ENCODE measurements at regions not wholly inside any gene's neighbourhood (a gene's known extent, or its start where the extent isn't known, plus 50 kb on each side); places are given as distances from the start of the nearest gene placed in this dataset.

DNA sequence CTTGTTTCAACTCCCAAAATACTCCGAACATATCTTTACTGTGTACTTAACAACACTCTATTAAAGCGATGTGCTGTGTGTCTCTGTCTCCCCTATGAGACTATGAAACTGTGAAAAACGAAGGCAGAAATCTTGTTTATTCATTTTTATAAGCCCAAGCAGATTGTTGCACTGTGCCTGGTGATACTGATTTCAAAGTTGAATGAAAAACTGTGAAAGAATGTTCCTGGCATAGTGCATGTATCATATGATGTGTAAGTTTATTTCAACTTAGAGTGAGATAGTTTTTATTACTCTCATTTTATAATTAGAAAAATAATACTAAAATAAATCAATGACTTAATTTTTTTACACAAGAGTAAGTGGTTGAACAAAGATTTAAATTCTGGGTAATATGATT, 471.9 kb upstream of the PCDH15 start:
- Mint-ChIP-seq H3K36me3 (ENCODE audit: insufficient read depth) (no peaks in the 10 kb centered on the region), H3K4me1 (ENCODE audit: low read depth) (no peaks in the 10 kb centered on the region), H3K9me3 (peaks cover 3% of the 10 kb centered on the region), H3K4me3 (no peak overlapping the region), H3K27me3 (ENCODE audit: low read depth) (no peaks in the 10 kb centered on the region)
- ATAC-seq: no peak
- no peak for DNase-seq

DNA sequence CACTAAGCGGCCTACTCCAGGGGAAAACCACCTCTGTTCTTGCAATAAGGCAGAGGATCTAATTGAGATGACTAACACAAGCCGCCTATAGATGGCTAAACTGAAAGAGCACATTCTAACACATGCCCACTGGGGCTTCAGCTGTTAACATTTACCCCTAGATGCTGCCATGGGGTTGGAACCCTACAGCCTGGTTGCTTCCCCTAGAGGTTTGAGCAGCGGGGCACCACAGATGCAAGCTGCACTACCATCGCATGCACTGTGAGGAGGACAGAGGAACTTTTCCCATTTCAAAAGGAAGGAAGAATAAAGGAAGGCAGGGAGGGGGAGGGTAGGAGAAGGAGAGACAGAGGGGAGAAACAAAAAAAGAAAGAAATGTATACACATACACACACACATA, 465.8 kb upstream of the PCDH15 start:
- no peak for DNase-seq

DNA sequence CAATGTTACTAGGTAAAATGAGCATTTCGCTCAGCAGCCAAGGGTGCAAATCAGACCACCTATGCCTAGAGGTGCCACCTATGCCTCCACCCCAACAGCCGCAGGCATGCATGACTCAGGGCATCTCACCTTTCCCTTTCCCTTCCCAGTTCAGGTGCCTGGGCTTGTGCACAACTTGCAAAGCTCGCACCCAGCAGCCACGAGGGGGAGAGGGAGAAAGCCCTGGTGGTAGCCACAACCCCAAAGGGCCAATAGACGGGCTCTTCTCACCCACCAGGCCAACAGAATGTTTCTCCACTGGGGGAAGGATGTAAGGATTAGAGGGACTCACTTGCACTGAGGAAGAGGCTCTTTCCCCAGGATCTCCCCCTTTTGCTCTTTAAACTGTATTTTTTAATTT, 462.3 kb upstream of the PCDH15 start:
- Mint-ChIP-seq H3K9me3 (peaks cover 3% of the 10 kb centered on the region), H3K4me3 (no peak overlapping the region)
- ATAC-seq: no peak

More for the DNA sequence above, 465.8 kb upstream of the PCDH15 start:
- no peaks in the 10 kb centered on the region for H3K27me3 Mint-ChIP-seq (ENCODE audit: low read depth)
- H3K9me3 Mint-ChIP-seq: no peaks in the 10 kb centered on the region
- H3K4me3 Mint-ChIP-seq: no peak overlapping the region
- H3K4me1 Mint-ChIP-seq (ENCODE audit: low read depth): no peaks in the 10 kb centered on the region
- no peak for ATAC-seq
- no peaks in the 10 kb centered on the region for H3K36me3 Mint-ChIP-seq (ENCODE audit: insufficient read depth)

DNA sequence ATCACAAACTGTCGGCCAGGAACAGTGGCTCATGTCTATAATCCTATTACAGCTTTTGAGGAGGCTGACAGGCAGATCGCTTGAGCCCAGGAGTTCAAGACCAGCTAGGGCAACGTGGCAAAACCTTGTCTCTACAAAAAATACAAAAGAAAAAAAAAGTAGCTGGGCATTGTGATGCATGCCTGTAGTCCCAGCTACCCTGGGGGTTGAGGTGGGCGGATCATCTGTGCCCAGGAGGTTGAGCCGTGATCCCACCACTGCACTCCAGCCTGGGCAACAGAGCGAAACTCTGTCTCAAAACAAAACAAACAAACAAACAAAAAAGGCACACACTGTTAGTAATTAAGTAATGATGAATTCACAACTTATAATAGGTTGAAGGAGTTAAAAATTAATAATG, 441.5 kb upstream of the PCDH15 start:
- no peaks in the 10 kb centered on the region for H3K36me3 Mint-ChIP-seq (ENCODE audit: insufficient read depth)
- H3K4me1 Mint-ChIP-seq (ENCODE audit: low read depth): no peaks in the 10 kb centered on the region
- H3K4me3 Mint-ChIP-seq: no peak overlapping the region
- H3K9me3 Mint-ChIP-seq: peaks cover 9% of the 10 kb centered on the region
- no peak for DNase-seq
- no peak for ATAC-seq
- H3K27me3 Mint-ChIP-seq (ENCODE audit: low read depth): no peaks in the 10 kb centered on the region

More for the DNA sequence above, 462.3 kb upstream of the PCDH15 start:
- H3K4me1 Mint-ChIP-seq (ENCODE audit: low read depth): no peaks in the 10 kb centered on the region
- no peaks in the 10 kb centered on the region for H3K27me3 Mint-ChIP-seq (ENCODE audit: low read depth)
- no peaks in the 10 kb centered on the region for H3K36me3 Mint-ChIP-seq (ENCODE audit: insufficient read depth)
- no peak for DNase-seq

DNA sequence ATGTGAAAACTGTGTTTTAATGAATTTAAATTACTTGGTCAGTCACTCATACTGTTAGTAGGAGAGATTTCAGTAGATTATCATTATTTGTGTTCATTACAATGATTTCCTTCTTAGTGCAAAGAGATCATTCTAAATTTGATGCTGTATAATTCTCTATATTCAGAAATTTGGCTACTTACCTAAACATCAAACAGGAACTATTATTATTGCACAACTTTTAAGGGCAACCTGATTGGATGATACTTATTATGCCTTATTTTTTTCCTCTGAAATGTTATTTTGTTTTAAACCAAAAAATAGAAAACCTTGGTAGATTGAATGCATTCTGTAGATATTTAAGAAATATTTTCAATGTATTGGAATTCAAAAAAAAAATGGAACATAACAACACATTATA, 436.4 kb upstream of the PCDH15 start:
- no peaks in the 10 kb centered on the region for H3K27me3 Mint-ChIP-seq (ENCODE audit: low read depth)
- no peak for DNase-seq
- H3K4me1 Mint-ChIP-seq (ENCODE audit: low read depth): no peaks in the 10 kb centered on the region
- ATAC-seq: no peak
- peaks cover 8% of the 10 kb centered on the region for H3K9me3 Mint-ChIP-seq
- no peaks in the 10 kb centered on the region for H3K36me3 Mint-ChIP-seq (ENCODE audit: insufficient read depth)
- H3K4me3 Mint-ChIP-seq: no peak overlapping the region

DNA sequence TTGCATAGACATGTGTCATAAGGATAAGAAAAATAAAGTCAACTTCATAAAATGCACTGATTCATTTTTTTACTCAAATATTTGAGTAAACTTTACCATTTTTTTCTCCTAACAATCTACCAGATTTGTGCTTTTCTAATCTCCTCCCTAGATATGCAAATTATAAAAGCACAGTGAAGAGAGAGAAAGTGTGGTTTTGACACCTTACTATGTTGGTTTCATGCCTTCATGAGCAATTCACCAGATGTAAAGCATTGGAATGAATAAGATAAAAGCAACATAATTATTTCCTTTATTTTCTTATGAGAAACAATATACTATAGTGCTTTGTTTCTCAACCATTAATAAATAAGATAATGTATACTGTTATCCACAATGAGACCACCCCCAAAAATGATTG, 432.5 kb upstream of the PCDH15 start:
- no peak overlapping the region for H3K4me3 Mint-ChIP-seq
- DNase-seq (no peak), ATAC-seq (no peak)
- no peaks in the 10 kb centered on the region for H3K27me3 Mint-ChIP-seq (ENCODE audit: low read depth)
- no peaks in the 10 kb centered on the region for H3K4me1 Mint-ChIP-seq (ENCODE audit: low read depth)
- H3K9me3 Mint-ChIP-seq: peaks cover 4% of the 10 kb centered on the region
- no peaks in the 10 kb centered on the region for H3K36me3 Mint-ChIP-seq (ENCODE audit: insufficient read depth)

DNA sequence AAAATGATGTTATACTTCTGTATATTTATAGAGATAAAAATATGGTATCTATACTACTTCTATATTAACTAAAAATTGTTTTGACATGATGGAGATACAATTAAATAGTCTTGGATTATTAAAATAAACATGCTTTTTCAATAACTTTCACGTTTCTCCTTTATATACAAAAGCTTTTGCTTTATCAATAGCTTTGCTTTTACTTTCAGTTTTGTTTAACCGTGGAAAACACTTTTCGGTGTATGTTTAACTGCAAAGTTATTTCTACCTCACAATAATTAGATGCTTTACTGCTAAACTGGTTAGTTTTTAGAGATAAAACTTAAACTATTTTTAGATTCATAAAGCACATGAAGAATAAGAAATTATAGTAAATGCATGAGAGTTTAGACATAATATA, 432.1 kb upstream of the PCDH15 start:
- no peaks in the 10 kb centered on the region for H3K27me3 Mint-ChIP-seq (ENCODE audit: low read depth)
- DNase-seq: no peak
- H3K4me3 Mint-ChIP-seq: no peak overlapping the region
- H3K4me1 Mint-ChIP-seq (ENCODE audit: low read depth): no peaks in the 10 kb centered on the region
- no peaks in the 10 kb centered on the region for H3K36me3 Mint-ChIP-seq (ENCODE audit: insufficient read depth)
- H3K9me3 Mint-ChIP-seq: peaks cover 4% of the 10 kb centered on the region
- ATAC-seq: no peak

DNA sequence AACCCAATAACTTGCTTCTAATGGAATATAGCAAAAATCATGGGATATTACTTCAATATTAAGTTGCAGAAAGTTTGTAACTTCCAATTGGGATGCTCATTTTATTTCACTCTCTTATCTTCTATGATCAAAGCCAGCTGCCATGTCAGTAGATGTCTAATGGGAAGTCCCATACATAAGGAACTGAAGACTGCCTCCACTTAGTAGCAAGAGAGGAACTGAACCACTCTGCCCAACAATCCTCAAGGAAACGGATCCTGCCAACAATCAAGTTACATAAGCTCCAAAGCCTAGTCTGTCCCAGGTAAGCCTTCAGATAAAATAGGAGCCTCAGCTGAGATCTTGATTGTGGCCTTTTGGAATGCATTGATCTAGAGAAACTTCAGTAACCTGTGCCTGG, 431.5 kb upstream of the PCDH15 start:
- no peak for ATAC-seq
- peaks cover 4% of the 10 kb centered on the region for H3K9me3 Mint-ChIP-seq

DNA sequence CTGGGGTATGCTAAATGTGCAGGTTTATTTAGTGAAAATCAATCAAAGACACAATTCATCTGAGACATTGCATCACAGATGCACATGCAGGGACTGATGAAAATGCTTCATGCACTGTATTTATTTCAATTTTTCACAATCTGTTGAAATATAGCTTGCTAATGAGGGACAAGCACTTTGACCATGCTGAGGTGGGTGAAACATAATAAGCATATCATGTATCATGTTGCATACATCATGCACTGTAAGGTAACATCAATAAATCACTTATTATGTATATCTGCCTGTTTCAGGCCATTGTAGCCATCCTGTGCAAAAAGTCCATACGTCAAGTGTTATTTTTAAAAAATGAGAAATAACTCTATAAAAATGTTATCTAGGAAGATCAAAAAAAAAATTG, 426.9 kb upstream of the PCDH15 start:
- DNase-seq: no peak
- H3K27me3 Mint-ChIP-seq (ENCODE audit: low read depth): no peaks in the 10 kb centered on the region
- H3K4me1 Mint-ChIP-seq (ENCODE audit: low read depth): no peaks in the 10 kb centered on the region
- H3K9me3 Mint-ChIP-seq: no peaks in the 10 kb centered on the region
- ATAC-seq: no peak
- no peak overlapping the region for H3K4me3 Mint-ChIP-seq
- H3K36me3 Mint-ChIP-seq (ENCODE audit: insufficient read depth): no peaks in the 10 kb centered on the region

More for the DNA sequence above, 431.5 kb upstream of the PCDH15 start:
- Mint-ChIP-seq H3K36me3 (ENCODE audit: insufficient read depth) (no peaks in the 10 kb centered on the region), H3K4me3 (no peak overlapping the region), H3K27me3 (ENCODE audit: low read depth) (no peaks in the 10 kb centered on the region), H3K4me1 (ENCODE audit: low read depth) (no peaks in the 10 kb centered on the region)
- DNase-seq: no peak

DNA sequence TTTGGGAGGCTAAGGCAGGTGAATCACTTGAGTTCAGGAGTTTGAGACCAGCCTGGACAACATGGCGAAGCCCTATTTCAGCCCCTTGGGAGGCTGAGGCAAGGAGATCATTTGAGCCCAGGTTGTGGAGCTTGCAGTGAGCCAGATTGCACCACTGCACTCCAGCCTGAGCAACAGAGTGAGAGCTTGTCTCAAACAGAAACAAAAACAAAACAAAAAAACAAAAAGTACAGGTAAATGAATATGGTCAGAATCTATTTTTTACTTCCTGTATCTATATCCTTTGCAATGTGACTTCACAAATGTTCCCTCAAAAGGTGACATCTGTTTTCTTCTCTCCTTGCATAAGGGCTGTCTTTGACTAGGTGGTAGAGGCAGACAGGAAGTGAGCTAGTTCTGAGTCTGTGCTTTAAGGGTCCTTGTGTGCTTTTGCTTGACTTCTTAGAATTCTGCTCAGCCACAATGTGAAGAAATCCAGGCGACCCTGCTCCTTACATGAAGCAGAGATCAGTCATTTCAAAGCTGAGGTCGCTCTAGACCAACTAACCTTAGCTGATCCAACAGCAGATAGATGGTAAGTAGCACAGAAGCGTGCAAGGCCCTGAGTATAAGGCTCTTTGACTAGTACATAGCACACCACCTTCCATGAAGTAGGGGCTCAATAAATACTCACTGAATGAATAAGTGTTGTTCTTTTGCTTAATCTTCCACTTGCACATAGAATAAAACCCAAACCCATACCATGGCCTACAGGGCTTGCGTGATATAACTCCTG, 423.2 kb upstream of the PCDH15 start:
- H3K4me3 Mint-ChIP-seq: no peak overlapping the region
- peaks cover 4% of the 10 kb centered on the region for H3K9me3 Mint-ChIP-seq
- no peaks in the 10 kb centered on the region for H3K4me1 Mint-ChIP-seq (ENCODE audit: low read depth)
- DNase-seq (no peak), ATAC-seq (no peak)
- no peaks in the 10 kb centered on the region for H3K36me3 Mint-ChIP-seq (ENCODE audit: insufficient read depth)
- H3K27me3 Mint-ChIP-seq (ENCODE audit: low read depth): no peaks in the 10 kb centered on the region

DNA sequence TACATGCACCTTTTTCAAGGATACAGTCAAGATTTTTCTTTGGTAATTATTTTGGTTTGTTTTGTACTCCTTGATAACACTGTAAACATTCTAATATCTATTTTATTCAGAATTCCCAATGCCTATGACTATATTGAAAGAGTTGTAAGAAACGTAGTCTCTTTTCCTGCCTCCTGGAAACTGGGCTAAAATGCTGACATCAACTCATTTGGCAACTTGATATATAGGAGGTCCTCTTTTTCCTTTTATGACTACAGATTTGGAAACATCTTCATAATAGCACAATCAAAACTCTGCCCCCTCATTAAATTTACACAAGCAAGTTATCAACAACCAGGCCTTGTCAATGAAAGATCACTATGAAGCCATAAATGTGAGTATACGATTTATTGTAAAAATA, 422.3 kb upstream of the PCDH15 start:
- no peaks in the 10 kb centered on the region for H3K36me3 Mint-ChIP-seq (ENCODE audit: insufficient read depth)
- H3K9me3 Mint-ChIP-seq: peaks cover 4% of the 10 kb centered on the region
- ATAC-seq (no peak), DNase-seq (no peak)
- H3K4me3 Mint-ChIP-seq: no peak overlapping the region
- H3K27me3 Mint-ChIP-seq (ENCODE audit: low read depth): no peaks in the 10 kb centered on the region
- no peaks in the 10 kb centered on the region for H3K4me1 Mint-ChIP-seq (ENCODE audit: low read depth)

DNA sequence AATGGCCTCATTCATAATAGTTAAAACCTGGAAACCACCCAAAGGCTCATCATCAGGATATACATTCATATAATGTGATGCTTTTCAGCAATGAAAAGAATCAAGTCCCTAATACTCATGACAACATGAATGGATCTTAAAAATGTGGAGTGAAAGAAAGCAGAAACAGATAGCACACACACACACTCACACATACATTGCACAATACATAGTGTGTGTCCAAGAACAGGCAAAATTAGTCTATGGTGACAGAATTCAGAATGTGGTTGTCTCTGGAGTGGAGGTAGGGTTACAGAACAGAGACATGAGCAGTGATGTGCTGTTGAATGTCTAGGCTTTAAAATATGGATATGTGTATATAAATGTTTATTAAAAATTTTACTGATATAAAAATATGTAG, 419.9 kb upstream of the PCDH15 start:
- no peak for DNase-seq
- no peak for ATAC-seq
- Mint-ChIP-seq H3K4me1 (ENCODE audit: low read depth) (no peaks in the 10 kb centered on the region), H3K4me3 (no peak overlapping the region), H3K27me3 (ENCODE audit: low read depth) (no peaks in the 10 kb centered on the region), H3K9me3 (peaks cover 4% of the 10 kb centered on the region), H3K36me3 (ENCODE audit: insufficient read depth) (no peaks in the 10 kb centered on the region)

DNA sequence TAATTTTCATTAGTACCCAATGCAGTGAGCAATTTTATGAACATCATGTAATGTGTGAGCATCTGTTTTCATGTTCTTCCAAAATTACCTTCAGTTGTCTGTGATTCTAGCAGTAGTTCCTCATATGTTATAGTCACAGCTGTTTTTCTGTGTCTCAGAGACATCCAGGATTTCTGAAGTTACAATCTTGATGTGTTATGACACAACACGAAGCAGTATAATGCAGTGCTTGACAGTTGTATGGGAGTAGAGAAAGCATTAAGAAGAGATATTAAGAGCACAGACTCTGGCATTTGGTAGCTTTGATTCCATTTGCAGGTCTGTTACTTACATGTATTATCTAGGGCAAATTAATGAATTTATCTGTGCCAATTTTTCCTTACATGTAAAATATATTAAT, 414.7 kb upstream of the PCDH15 start:
- Mint-ChIP-seq H3K36me3 (ENCODE audit: insufficient read depth) (no peaks in the 10 kb centered on the region), H3K4me3 (no peak overlapping the region), H3K4me1 (ENCODE audit: low read depth) (no peaks in the 10 kb centered on the region), H3K27me3 (ENCODE audit: low read depth) (no peaks in the 10 kb centered on the region), H3K9me3 (no peaks in the 10 kb centered on the region)
- no peak for DNase-seq
- no peak for ATAC-seq

DNA sequence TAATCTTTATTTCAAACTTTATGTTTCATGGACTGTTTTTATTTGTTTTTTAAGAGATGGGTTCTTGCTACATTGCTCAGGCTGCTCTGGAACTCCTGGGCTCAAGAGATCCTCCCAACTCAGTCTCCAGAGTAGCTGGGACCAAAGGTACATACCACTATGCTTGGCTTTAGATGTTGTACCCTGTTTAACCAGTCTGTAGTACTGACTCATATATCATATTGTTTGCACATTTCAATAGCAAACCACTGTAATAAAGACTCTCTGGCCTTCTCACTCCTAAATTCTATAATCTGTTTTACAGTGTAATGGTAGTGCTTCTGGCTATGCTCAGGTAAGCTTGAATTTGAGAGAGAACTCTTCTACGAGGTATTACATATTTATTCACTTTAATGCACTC, 413.6 kb upstream of the PCDH15 start:
- ATAC-seq (no peak), DNase-seq (no peak)
- Mint-ChIP-seq H3K9me3 (peaks cover 6% of the 10 kb centered on the region), H3K27me3 (ENCODE audit: low read depth) (no peaks in the 10 kb centered on the region), H3K4me3 (no peak overlapping the region), H3K36me3 (ENCODE audit: insufficient read depth) (no peaks in the 10 kb centered on the region), H3K4me1 (ENCODE audit: low read depth) (no peaks in the 10 kb centered on the region)

DNA sequence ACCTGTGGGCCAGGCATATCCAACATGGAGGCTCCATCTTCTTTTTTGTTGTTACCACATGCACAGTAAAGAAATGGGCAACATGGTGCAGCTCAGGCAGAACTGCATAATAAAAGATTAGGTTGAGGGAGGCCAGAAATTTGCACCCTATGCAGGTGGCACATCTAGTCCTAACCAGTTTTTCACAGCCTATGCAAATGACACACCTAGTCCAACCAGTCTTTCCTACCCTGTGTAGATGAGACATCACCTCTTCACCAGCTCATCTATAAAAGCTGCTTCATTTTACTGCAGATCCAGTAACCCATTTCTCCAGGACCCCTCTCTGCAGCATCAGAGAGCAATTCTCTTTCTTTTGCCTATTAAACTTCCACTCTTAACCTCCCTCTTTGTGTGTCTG, 411.0 kb upstream of the PCDH15 start:
- DNase-seq: no peak
- Mint-ChIP-seq H3K36me3 (ENCODE audit: insufficient read depth) (no peaks in the 10 kb centered on the region), H3K4me1 (ENCODE audit: low read depth) (no peaks in the 10 kb centered on the region), H3K27me3 (ENCODE audit: low read depth) (no peaks in the 10 kb centered on the region), H3K9me3 (peaks cover 18% of the 10 kb centered on the region), H3K4me3 (no peak overlapping the region)
- no peak for ATAC-seq

DNA sequence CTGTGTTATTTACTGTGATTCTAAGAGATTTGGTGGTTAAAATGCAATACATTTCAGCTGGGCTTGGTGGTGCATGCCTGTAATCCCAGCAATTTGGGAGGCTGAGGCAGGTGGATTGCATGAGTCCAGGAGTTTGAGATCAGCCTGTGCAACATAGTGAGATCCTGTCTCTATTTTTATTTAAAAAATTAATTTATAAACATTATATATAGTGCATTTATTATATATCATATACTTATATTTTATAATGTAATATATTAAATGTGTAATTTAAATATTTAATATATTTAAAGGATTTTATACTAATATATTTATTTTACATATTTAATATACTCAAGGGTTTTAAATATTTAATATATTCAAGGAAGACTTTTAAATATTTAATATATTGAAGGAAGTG, 402.8 kb upstream of the PCDH15 start:
- ATAC-seq: no peak
- H3K27me3 Mint-ChIP-seq (ENCODE audit: low read depth): no peaks in the 10 kb centered on the region
- H3K4me3 Mint-ChIP-seq: no peak overlapping the region
- no peaks in the 10 kb centered on the region for H3K4me1 Mint-ChIP-seq (ENCODE audit: low read depth)
- no peak for DNase-seq
- H3K36me3 Mint-ChIP-seq (ENCODE audit: insufficient read depth): no peaks in the 10 kb centered on the region
- H3K9me3 Mint-ChIP-seq: peaks cover 11% of the 10 kb centered on the region

Data from activated T-cell treated with anti-CD3 and anti-CD28 coated beads, Interleukin-2, amount 50 U/mL, for 4 hours (primary cell).